IMR-90 (cell line): ENCODE measurements at regions not wholly inside any gene's neighbourhood (a gene's known extent, or its start where the extent isn't known, plus 50 kb on each side); places are given as distances from the start of the nearest gene placed in this dataset.

ENCODE experiments used
- ATAC-seq: fragments of 200-7000 bp; cut with Tn5 transposase; 2 replicates; pipeline ENCODE4 v1.9.1; 2020; ENCODE audit warnings: low read depth, mild to moderate bottlenecking, moderate library complexity
- BruUV-seq: library from RNA; stranded (reverse); fragments of 400-500 nt; replicated peaks from 2 replicates; lab custom pipeline; 2021; lab: Mats Ljungman, UMichigan
- CTCF ChIA-PET: fragments of 300-600 bp; formaldehyde crosslinking; extraction: SDS; loops from one replicate; lab custom pipeline; 2021; ENCODE audit warnings: antibody characterized with exemption; lab: Yijun Ruan, JAX
- POLR2A ChIA-PET: fragments of 300-600 bp; sonication (Branson Sonifier 250); formaldehyde crosslinking; loops from one replicate; lab custom pipeline; 2022; ENCODE audit warnings: antibody characterized with exemption; ENCODE audit not compliant: unreplicated experiment; lab: Charles Lee
- DNase-seq: peaks from one replicate; pipeline ENCODE4 v3.0.0; 2013
- H2AFZ ChIP-seq: replicated peaks from 2 replicates; pipeline ENCODE3; 2013; ENCODE audit warnings: low read length, mild to moderate bottlenecking; ENCODE audit not compliant: poor library complexity
- H2AK5ac ChIP-seq: 2 replicates; pipeline ENCODE4 v1.6.1; 2013; ENCODE audit warnings: low read depth, low read length, inconsistent platforms
- H2AK9ac ChIP-seq: replicated peaks from 2 replicates; pipeline ENCODE3; 2013; ENCODE audit warnings: mild to moderate bottlenecking, low read depth, low read length, moderate library complexity; ENCODE audit not compliant: poor library complexity
- H2BK120ac ChIP-seq: 2 replicates; pipeline ENCODE4 v1.6.1; 2013; ENCODE audit warnings: low read depth, low read length, inconsistent platforms
- H2BK15ac ChIP-seq: 3 replicates; pipeline ENCODE4 v1.6.1; 2013; ENCODE audit warnings: low read depth, low read length, inconsistent platforms
- H2BK20ac ChIP-seq: 2 replicates; pipeline ENCODE4 v1.6.1; 2013; ENCODE audit warnings: low read depth, mild to moderate bottlenecking, inconsistent platforms, low read length, moderate library complexity
- H2BK5ac ChIP-seq: 2 replicates; pipeline ENCODE4 v1.6.1; 2013; ENCODE audit warnings: mild to moderate bottlenecking, low read depth, low read length, inconsistent platforms; ENCODE audit not compliant: poor library complexity, severe bottlenecking
- H3K14ac ChIP-seq: replicated peaks from 2 replicates; pipeline ENCODE4 v1.6.1; 2013; ENCODE audit warnings: low read depth, low read length, inconsistent platforms
- H3K18ac ChIP-seq: 2 replicates; pipeline ENCODE4 v1.6.1; 2013; ENCODE audit warnings: low read depth, low read length, control low read depth
- H3K23ac ChIP-seq: 2 replicates; pipeline ENCODE4 v1.6.1; 2013; ENCODE audit warnings: low read depth, low read length, inconsistent platforms
- H3K27ac ChIP-seq: 2 replicates; pipeline ENCODE4 v1.5.1; 2013; ENCODE audit warnings: mild to moderate bottlenecking, control low read depth, low read length; ENCODE audit not compliant: insufficient read depth
- H3K27me3 ChIP-seq: 2 replicates; pipeline ENCODE4 v1.6.1; 2013; ENCODE audit warnings: low read length; ENCODE audit not compliant: control insufficient read depth, insufficient read depth
- H3K36me3 ChIP-seq: 2 replicates; pipeline ENCODE4 v1.6.1; 2013; ENCODE audit warnings: low read length, mixed read lengths; ENCODE audit not compliant: control insufficient read depth, insufficient read depth
- H3K4ac ChIP-seq: 2 replicates; pipeline ENCODE4 v1.6.1; 2013; ENCODE audit warnings: low read depth, low read length, inconsistent platforms
- H3K4me1 ChIP-seq: 2 replicates; pipeline ENCODE4 v1.6.1; 2013; ENCODE audit warnings: low read length, mixed read lengths; ENCODE audit not compliant: control insufficient read depth, insufficient read depth
- H3K4me2 ChIP-seq: 2 replicates; pipeline ENCODE4 v1.6.1; 2013; ENCODE audit warnings: low read depth, mild to moderate bottlenecking, control low read depth, low read length, moderate library complexity
- H3K4me3 ChIP-seq: 2 replicates; pipeline ENCODE4 v1.5.1; 2013; ENCODE audit warnings: low read depth, mild to moderate bottlenecking, control low read depth, low read length, moderate library complexity; ENCODE audit not compliant: insufficient read depth
- H3K56ac ChIP-seq: 2 replicates; pipeline ENCODE4 v1.6.1; 2013; ENCODE audit warnings: low read length, inconsistent platforms; ENCODE audit not compliant: insufficient read depth; ENCODE audit errors: extremely low read depth
- H3K79me1 ChIP-seq, 2 experiments: 2 replicates each; pipeline ENCODE4 v1.6.1; 2013; ENCODE audit warnings: low read length in 2 of 2, inconsistent platforms in 1 of 2, low read depth in 1 of 2
- H3K9ac ChIP-seq: 2 replicates; pipeline ENCODE4 v1.6.1; 2013; ENCODE audit warnings: low read depth, low read length, control low read depth
- H3K9me1 ChIP-seq: 2 replicates; pipeline ENCODE4 v1.6.1; 2013; ENCODE audit warnings: low read length, inconsistent platforms; ENCODE audit not compliant: insufficient read depth
- H3K9me3 ChIP-seq: 2 replicates; pipeline ENCODE4 v1.6.1; 2013; ENCODE audit warnings: low read length; ENCODE audit not compliant: control insufficient read depth, insufficient read depth
- H4K20me1 ChIP-seq: 2 replicates; pipeline ENCODE4 v1.6.1; 2013; ENCODE audit warnings: low read length, inconsistent platforms; ENCODE audit not compliant: insufficient read depth
- H4K5ac ChIP-seq: 2 replicates; pipeline ENCODE4 v1.6.1; 2013; ENCODE audit warnings: mild to moderate bottlenecking, low read depth, low read length, control low read depth
- H4K8ac ChIP-seq, 2 experiments: 2 replicates each; pipeline ENCODE4 v1.6.1; 2013; ENCODE audit warnings: low read depth in 2 of 2, low read length in 2 of 2, control low read depth in 1 of 2, inconsistent platforms in 1 of 2
- H4K91ac ChIP-seq: 2 replicates; pipeline ENCODE4 v1.6.1; 2013; ENCODE audit warnings: low read depth, low read length, inconsistent platforms; ENCODE audit not compliant: insufficient read depth
- BHLHE40 ChIP-seq: fragments of 150-350 bp; IDR thresholded peaks from 2 replicates; pipeline ENCODE4 v1.6.1; 2016; ENCODE audit warnings: mild to moderate bottlenecking, low read depth, low read length
- CEBPB ChIP-seq: IDR thresholded peaks from 2 replicates; pipeline ENCODE4 v1.6.1; 2012; ENCODE audit warnings: low read depth, low read length, improper control_type of control experiment
- CHD1 ChIP-seq: IDR thresholded peaks from 2 replicates; pipeline ENCODE4 v1.6.1; 2012; ENCODE audit warnings: low read depth, low read length, improper control_type of control experiment
- CTCF ChIP-seq: conservative IDR thresholded peaks from 2 replicates; pipeline ENCODE4 v1.5.1; 2012; ENCODE audit warnings: mild to moderate bottlenecking, low read depth, low read length, improper control_type of control experiment
- FOS ChIP-seq: fragments of 150-350 bp; IDR thresholded peaks from 2 replicates; pipeline ENCODE4 v1.6.1; 2016; ENCODE audit warnings: low read depth, low read length
- MAFK ChIP-seq: IDR thresholded peaks from 2 replicates; pipeline ENCODE4 v1.6.1; 2012; ENCODE audit warnings: low read depth, low read length, improper control_type of control experiment
- MAZ ChIP-seq: IDR thresholded peaks from 2 replicates; pipeline ENCODE4 v1.6.1; 2012; ENCODE audit warnings: low read depth, mild to moderate bottlenecking, low read length, improper control_type of control experiment, moderate library complexity, borderline replicate concordance
- MXI1 ChIP-seq: IDR thresholded peaks from 2 replicates; pipeline ENCODE4 v1.6.1; 2012; ENCODE audit warnings: low read depth, mild to moderate bottlenecking, low read length, moderate library complexity, borderline replicate concordance
- NFE2L2 ChIP-seq: fragments of 150-350 bp; IDR thresholded peaks from 2 replicates; pipeline ENCODE4 v1.6.1; 2016; ENCODE audit warnings: low read depth, mild to moderate bottlenecking, low read length
- POLR2A ChIP-seq: IDR thresholded peaks from 2 replicates; pipeline ENCODE4 v1.6.1; 2012; ENCODE audit warnings: mild to moderate bottlenecking, low read depth, low read length
- RAD21 ChIP-seq: IDR thresholded peaks from 2 replicates; pipeline ENCODE4 v1.6.1; 2012; ENCODE audit warnings: low read length, improper control_type of control experiment
- RFX5 ChIP-seq: IDR thresholded peaks from 2 replicates; pipeline ENCODE4 v1.8.0; 2012; ENCODE audit warnings: low read depth, mild to moderate bottlenecking, low read length, moderate library complexity
- SMC3 ChIP-seq: fragments of 150-350 bp; IDR thresholded peaks from 2 replicates; pipeline ENCODE4 v1.6.1; 2016; ENCODE audit warnings: low read depth, mild to moderate bottlenecking, antibody characterized with exemption, low read length, moderate library complexity
- WGBS, 2 experiments: methylation state at CpG; one replicate each; pipeline versions ENCODE4 v1.1.5 to v1.1.7; 2013; ENCODE audit warnings: missing lambda C conversion rate in 2 of 2; ENCODE audit not compliant: insufficient read length in 1 of 2; ENCODE audit errors: extremely low coverage in 2 of 2; 5-methylcytosine and 5-hydroxymethylcytosine counted together
- dilution Hi-C: fragments of 300-500 bp; cut with HindIII; formaldehyde crosslinking; loops from one replicate; pipeline ENCODE4 v1.14.3; 2018; ENCODE audit warnings: low sequenced_read_pairs; ENCODE audit not compliant: unreplicated experiment
- in situ Hi-C: fragments of 300-500 bp; cut with MboI; formaldehyde crosslinking; loops from 3 replicates; pipeline ENCODE4 v1.14.3; 2019; ENCODE audit warnings: low sequenced_read_pairs, inconsistent platforms, mixed read lengths
- intact Hi-C: fragments of 100-400 bp; cut with micrococcal nuclease; formaldehyde crosslinking; loops from 2 replicates; pipeline ENCODE4 v1.10.0; 2022
- TF ChIP-seq, protein P1 (sequence below): fragments of 150-350 bp; IDR thresholded peaks from 2 replicates; pipeline ENCODE4 v1.6.1; 2016; ENCODE audit warnings: low read depth, mild to moderate bottlenecking, low read length, moderate library complexity, borderline replicate concordance

GRCh38 chr12:89251342-89252271 is 100.7 kb downstream of the DUSP6 start:
- no peak for TF ChIP-seq MAFK
- TF ChIP-seq CHD1: no peak
- TF ChIP-seq SMC3: no peak
- no peak for TF ChIP-seq RAD21
- TF ChIP-seq, protein P1, sequence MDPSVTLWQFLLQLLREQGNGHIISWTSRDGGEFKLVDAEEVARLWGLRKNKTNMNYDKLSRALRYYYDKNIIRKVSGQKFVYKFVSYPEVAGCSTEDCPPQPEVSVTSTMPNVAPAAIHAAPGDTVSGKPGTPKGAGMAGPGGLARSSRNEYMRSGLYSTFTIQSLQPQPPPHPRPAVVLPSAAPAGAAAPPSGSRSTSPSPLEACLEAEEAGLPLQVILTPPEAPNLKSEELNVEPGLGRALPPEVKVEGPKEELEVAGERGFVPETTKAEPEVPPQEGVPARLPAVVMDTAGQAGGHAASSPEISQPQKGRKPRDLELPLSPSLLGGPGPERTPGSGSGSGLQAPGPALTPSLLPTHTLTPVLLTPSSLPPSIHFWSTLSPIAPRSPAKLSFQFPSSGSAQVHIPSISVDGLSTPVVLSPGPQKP: no peak
- no peak for TF ChIP-seq CEBPB
- no peak for TF ChIP-seq MAZ
- no peak for TF ChIP-seq POLR2A
- TF ChIP-seq CTCF: no peak
- no peak for TF ChIP-seq FOS
- TF ChIP-seq NFE2L2: no peak
- no peak for TF ChIP-seq RFX5
- no peak for TF ChIP-seq BHLHE40
- no peak for TF ChIP-seq MXI1
- no peaks in the 10 kb centered on the region for H3K9me3 ChIP-seq
- ATAC-seq: peak; percentile 24
- H3K36me3 ChIP-seq: no peaks in the 10 kb centered on the region
- DNase-seq: no peak
- no peak overlapping the region for H3K9ac ChIP-seq
- BruUV-seq: no TSS peak
- no CpG with 5 or more reads among the region's 6 CpGs for WGBS, 2 experiments
- H3K27me3 ChIP-seq: no peaks in the 10 kb centered on the region
- H3K4me3 ChIP-seq: no peak overlapping the region
- H3K4ac ChIP-seq: peak overlapping the region; percentile 21; the same call in 1 of the 2 replicates
- H3K56ac ChIP-seq: no peak overlapping the region
- H2AFZ ChIP-seq: no peak overlapping the region
- dilution Hi-C loops: no loop called here
- H3K4me1 ChIP-seq: peaks cover 9% of the 10 kb centered on the region
- peak overlapping the region; percentile 48; the same call in 1 of the 2 replicates for H2AK5ac ChIP-seq
- peak overlapping the region; percentile 36; the same call in 1 of the 2 replicates for H4K5ac ChIP-seq
- peak overlapping the region; percentile 46; the same call in 1 of the 2 replicates for H2BK20ac ChIP-seq
- peak overlapping the region; percentile 47; the same call in 1 of the 2 replicates for H3K18ac ChIP-seq
- H3K27ac ChIP-seq: no peak overlapping the region
- POLR2A ChIA-PET: no interaction called here
- intact Hi-C loops: loop anchor here (5.0 kb wide), 1 partner anchor 859 kb away; no protein-coding TSS in a partner anchor
- no peaks in the 10 kb centered on the region for H3K79me1 ChIP-seq
- peak overlapping the region; percentile 50 for H2AK9ac ChIP-seq
- CTCF ChIA-PET: no interaction called here
- H2BK15ac ChIP-seq: peak overlapping the region; percentile 66
- peak overlapping the region; percentile 19; the same call in 1 of the 2 replicates for H3K4me2 ChIP-seq
- peak overlapping the region; percentile 32; the same call in 1 of the 2 replicates for H2BK120ac ChIP-seq
- peak overlapping the region; percentile 43 for H2BK5ac ChIP-seq
- peak overlapping the region; percentile 77 for H3K14ac ChIP-seq
- in situ Hi-C loops: no loop called here
- peak overlapping the region; percentile 8; the same call in 1 of the 2 replicates for H4K91ac ChIP-seq
- H4K20me1 ChIP-seq: no peaks in the 10 kb centered on the region
- peak overlapping the region in 1 of 2 experiments; percentile 20; a peak in 1 of 4 replicates for H4K8ac ChIP-seq
- H3K23ac ChIP-seq: peak overlapping the region; percentile 65; the same call in 1 of the 2 replicates
- H3K9me1 ChIP-seq: peaks cover 4% of the 10 kb centered on the region; the same call in 1 of the 2 replicates
